Epithelial cell of esophagus (primary cell): ENCODE measurements at regions not wholly inside any gene's neighbourhood (a gene's known extent, or its start where the extent isn't known, plus 50 kb on each side); places are given as distances from the start of the nearest gene placed in this dataset.

Experiments
- DNase-seq: peaks from one replicate; pipeline ENCODE4 v3.0.0; 2010; ENCODE audit warnings: low read depth
- H3K4me3 ChIP-seq: 2 replicates; pipeline ENCODE4 v1.5.1; 2011; ENCODE audit warnings: mild to moderate bottlenecking, low read length, control low read depth
- TF ChIP-seq, protein P1 (sequence below): IDR thresholded peaks from 2 replicates; pipeline ENCODE4 v1.5.1; 2011; ENCODE audit warnings: low read depth, mild to moderate bottlenecking, low read length, control low read depth, inconsistent platforms; ENCODE audit not compliant: insufficient read depth; ENCODE audit errors: missing control alignments

DNA sequence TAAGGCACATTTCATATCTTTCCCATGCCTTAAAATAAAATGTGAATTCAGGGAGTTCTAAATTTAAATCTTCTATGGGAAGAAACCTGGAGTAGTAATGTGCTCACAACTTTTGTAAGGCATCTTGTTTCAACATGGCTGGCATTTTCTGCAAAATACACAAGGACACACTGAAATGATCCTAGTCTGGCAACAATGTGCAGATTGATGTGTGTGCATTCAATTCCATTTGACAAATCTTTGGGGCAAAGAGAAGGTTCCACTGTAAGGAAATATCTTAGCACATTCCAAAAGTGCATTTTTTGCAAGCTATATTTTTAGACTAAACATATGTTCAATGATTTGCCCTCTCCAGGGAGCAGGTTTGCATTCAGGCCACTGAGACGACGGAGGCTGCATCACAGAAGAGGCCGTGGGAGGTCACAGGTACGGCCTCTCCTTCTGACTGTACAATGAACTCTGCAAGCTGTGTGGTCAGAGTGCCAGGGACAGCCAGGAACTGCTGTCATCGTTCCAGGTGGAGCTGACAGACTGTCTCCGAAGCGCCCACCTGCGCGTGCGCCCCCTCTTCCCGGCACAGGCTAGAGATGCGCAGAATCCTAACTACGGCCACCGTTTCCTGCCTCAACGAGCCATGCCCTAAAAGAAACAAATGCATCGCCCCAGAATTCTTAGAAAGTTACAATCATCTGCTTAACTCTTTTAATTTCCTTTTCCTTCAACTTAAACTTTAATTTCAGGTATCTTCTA, 149.2 kb upstream of the POU3F3 start:
- TF ChIP-seq, protein P1, sequence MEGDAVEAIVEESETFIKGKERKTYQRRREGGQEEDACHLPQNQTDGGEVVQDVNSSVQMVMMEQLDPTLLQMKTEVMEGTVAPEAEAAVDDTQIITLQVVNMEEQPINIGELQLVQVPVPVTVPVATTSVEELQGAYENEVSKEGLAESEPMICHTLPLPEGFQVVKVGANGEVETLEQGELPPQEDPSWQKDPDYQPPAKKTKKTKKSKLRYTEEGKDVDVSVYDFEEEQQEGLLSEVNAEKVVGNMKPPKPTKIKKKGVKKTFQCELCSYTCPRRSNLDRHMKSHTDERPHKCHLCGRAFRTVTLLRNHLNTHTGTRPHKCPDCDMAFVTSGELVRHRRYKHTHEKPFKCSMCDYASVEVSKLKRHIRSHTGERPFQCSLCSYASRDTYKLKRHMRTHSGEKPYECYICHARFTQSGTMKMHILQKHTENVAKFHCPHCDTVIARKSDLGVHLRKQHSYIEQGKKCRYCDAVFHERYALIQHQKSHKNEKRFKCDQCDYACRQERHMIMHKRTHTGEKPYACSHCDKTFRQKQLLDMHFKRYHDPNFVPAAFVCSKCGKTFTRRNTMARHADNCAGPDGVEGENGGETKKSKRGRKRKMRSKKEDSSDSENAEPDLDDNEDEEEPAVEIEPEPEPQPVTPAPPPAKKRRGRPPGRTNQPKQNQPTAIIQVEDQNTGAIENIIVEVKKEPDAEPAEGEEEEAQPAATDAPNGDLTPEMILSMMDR, result no peak
- no peak for DNase-seq
- H3K4me3 ChIP-seq, result no peak overlapping the region

DNA sequence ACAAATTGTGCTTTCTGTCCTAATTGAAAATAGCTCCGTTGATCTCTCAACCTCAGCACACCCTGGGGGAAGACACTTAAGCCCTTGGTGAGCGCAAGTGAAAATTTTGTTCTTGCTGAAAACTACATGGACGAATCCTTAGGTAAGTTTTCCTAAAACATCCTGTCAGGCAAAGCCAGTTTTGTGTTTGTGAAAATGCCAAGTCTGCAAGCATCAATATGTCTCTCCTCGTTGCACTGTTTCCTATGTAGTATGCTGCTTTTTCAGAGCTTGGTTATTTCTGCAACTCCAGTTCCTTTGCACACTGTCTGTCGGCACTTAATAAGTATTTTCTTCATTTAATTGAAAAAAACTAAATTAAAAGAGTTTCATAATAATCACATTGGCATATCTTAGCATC, 146.9 kb upstream of the POU3F3 start:
- no peak for DNase-seq
- H3K4me3 ChIP-seq, result no peak overlapping the region
- TF ChIP-seq, protein P1, result no peak

DNA sequence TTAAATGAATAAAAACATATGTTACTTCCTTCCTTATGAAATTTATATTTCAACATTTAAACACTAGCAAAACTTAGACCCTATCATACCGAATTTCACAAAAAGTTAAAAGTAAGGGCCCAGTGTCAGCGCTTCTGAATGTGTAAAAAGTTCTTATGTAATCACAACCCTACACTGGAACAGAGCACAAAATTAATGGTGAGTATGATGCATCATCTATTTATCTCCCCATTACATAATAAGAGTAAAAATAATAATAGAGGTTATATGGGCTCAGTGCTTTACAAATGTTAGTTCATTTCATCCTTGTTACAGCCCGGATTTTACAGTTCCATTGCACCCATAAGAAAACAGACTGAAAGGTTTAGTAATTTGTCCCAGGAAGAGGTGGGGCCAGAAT, 144.9 kb upstream of the POU3F3 start:
- TF ChIP-seq, protein P1, result no peak

DNA sequence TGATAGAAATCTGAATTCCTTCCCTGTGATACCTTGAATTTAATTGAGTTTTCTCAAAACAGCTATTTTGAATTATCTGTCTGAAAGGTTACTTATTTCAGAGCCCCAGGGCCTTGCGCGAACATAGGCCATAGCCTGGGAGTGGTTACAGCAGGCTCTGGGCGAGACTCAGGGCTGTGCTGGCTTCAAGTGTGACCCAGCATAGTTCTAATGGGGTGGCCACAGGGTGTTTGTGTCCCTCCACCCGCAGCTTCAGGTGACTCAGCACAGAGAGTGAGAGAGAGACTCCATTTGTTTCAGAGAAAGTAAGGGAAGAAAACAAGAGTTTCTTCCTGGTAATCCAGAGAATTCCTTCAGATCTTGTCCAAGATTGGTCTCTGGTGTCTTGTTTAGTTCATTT, 137.9 kb upstream of the POU3F3 start:
- H3K4me3 ChIP-seq, result no peak overlapping the region
- DNase-seq, result no peak
- TF ChIP-seq, protein P1, result no peak

More for the DNA sequence above, 144.9 kb upstream of the POU3F3 start:
- no peak for DNase-seq
- no peak overlapping the region for H3K4me3 ChIP-seq

DNA sequence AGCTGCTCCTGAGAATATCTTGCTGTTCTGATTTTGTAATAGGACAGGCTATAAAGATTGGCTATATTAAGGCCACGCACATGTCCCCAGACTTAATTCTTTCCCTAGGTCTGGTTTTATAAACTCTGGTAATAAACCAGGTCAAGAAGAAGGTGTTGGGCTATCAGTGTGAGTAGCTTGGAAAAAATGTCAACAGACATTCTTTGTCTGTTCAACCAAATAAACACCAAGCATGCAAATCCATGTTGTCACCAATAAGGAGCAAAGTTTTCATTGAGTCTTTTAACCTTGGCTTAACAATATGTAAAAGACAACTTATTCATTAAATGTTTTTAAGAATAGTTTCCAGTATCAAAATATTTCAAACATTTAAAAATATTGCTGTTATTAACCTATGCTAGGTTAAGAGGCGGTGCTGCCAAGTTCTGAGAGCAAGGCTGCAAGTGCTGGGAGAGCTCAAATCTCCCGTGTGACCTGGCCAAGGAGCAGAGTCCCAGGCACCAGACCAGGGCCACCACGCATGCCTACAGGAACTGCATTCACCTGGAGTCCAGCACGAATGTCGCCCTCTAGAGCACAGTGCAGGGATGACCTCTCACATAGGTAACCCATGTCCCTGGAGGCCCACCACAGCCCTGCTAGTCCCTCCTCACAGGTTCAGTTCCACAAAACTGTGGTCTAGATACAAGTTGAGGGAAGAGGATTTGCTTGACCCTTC, 120.5 kb upstream of the POU3F3 start:
- peak; percentile 20 for DNase-seq
- TF ChIP-seq, protein P1, result peak; percentile 24
- H3K4me3 ChIP-seq, result no peak overlapping the region

DNA sequence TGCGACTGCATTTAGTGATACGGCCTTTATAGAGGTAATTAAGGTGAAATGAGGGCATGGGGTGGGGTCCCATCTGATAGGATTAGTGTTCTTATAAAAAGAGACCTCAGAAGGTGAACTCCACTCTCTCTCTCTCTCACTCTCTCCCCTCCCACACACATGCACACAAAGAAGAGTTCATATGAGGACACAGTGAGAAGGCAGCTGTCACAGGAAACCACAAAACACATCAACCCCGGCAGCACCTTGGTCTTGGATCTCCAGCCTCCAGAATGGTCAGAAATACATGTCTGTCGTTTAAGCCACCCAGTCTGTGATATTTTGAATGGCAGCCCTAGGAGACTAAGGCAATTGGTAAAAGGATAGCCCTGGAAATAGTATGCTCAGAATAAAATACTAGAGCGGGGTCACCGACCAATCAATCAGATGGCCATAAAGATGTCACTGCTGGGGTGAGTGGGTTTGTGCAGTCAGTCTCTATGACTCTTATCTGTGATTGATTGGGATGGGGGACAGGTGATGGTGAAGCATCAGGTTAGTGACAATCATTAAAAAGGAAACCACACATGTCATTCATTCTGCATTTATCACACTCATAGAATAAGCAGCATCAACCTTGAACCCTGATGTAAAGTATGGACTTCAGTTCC, 118.9 kb upstream of the POU3F3 start:
- TF ChIP-seq, protein P1, result no peak
- no peak overlapping the region for H3K4me3 ChIP-seq
- DNase-seq, result no peak
